ENCODE measurements at regions not wholly inside any gene's neighbourhood (a gene's known extent, or its start where the extent isn't known, plus 50 kb on each side); places are given as distances from the start of the nearest gene placed in this dataset.

GRCh38 chr6:115728171-115728570 is 332.5 kb downstream of the FRK start:
- no peak for DNase-seq (ENCODE audit: low read depth in 4 of 4, low spot score in 3 of 4)

- DNase-seq (ENCODE audit: low read depth in 4 of 4, low spot score in 3 of 4) = no peak
Observed at GRCh38 chr6:115721564-115721963, 339.1 kb downstream of the FRK start.

- no peak for DNase-seq (ENCODE audit: low read depth in 4 of 4, low spot score in 3 of 4)
Observed at GRCh38 chr6:115720900-115721299, 339.8 kb downstream of the FRK start.

GRCh38 chr6:115717472-115717871 is 343.2 kb downstream of the FRK start:
- no peak for DNase-seq (ENCODE audit: low read depth in 4 of 4, low spot score in 3 of 4)

- DNase-seq (ENCODE audit: low read depth in 4 of 4, low spot score in 3 of 4) = no peak
Observed at GRCh38 chr6:115717062-115717461, 343.6 kb downstream of the FRK start.

- no peak for DNase-seq (ENCODE audit: low read depth in 4 of 4, low spot score in 3 of 4)
Observed at GRCh38 chr6:115712291-115712961, 348.3 kb downstream of the FRK start.

GRCh38 chr6:115708850-115709249 is 351.8 kb downstream of the FRK start:
- no peak for DNase-seq (ENCODE audit: low read depth in 4 of 4, low spot score in 3 of 4)

- DNase-seq (ENCODE audit: low read depth in 4 of 4, low spot score in 3 of 4) = no peak
Observed at GRCh38 chr6:115706981-115707380, 353.7 kb downstream of the FRK start.

- DNase-seq (ENCODE audit: low read depth in 4 of 4, low spot score in 3 of 4) = no peak
Observed at GRCh38 chr6:115706324-115706723, 354.4 kb downstream of the FRK start.

GRCh38 chr6:115704028-115704427 is 356.7 kb downstream of the FRK start:
- no peak for DNase-seq (ENCODE audit: low read depth in 4 of 4, low spot score in 3 of 4)

- DNase-seq (ENCODE audit: low read depth in 4 of 4, low spot score in 3 of 4) = no peak
Observed at GRCh38 chr6:115691433-115691832, 369.3 kb downstream of the FRK start.

- no peak for DNase-seq (ENCODE audit: low read depth in 4 of 4, low spot score in 3 of 4)
Observed at GRCh38 chr6:115690854-115691253, 369.8 kb downstream of the FRK start.

- no peak for DNase-seq (ENCODE audit: low read depth in 4 of 4, low spot score in 3 of 4)
Observed at GRCh38 chr6:115681978-115682775, 378.5 kb downstream of the FRK start.

- DNase-seq (ENCODE audit: low read depth in 4 of 4, low spot score in 3 of 4) = no peak
Observed at GRCh38 chr6:115680621-115681020, 380.1 kb downstream of the FRK start.

- no peak for DNase-seq (ENCODE audit: low read depth in 4 of 4, low spot score in 3 of 4)
Observed at GRCh38 chr6:115677198-115677597, 383.5 kb downstream of the FRK start.

GRCh38 chr6:115675443-115675842 is 385.2 kb downstream of the FRK start:
- no peak for DNase-seq (ENCODE audit: low read depth in 4 of 4, low spot score in 3 of 4)

- no peak for DNase-seq (ENCODE audit: low read depth in 4 of 4, low spot score in 3 of 4)
Observed at GRCh38 chr6:115668781-115669180, 391.9 kb downstream of the FRK start.

- DNase-seq (ENCODE audit: low read depth in 4 of 4, low spot score in 3 of 4) = no peak
Observed at GRCh38 chr6:115668211-115668610, 392.5 kb downstream of the FRK start.

- no peak for DNase-seq (ENCODE audit: low read depth in 4 of 4, low spot score in 3 of 4)
Observed at GRCh38 chr6:115667478-115668026, 393.1 kb downstream of the FRK start.

- no peak for DNase-seq (ENCODE audit: low read depth in 4 of 4, low spot score in 3 of 4)
Observed at GRCh38 chr6:115666997-115667396, 393.7 kb downstream of the FRK start.

GRCh38 chr6:115665310-115665709 is 395.4 kb downstream of the FRK start:
- no peak for DNase-seq (ENCODE audit: low read depth in 4 of 4, low spot score in 3 of 4)

- DNase-seq (ENCODE audit: low read depth in 4 of 4, low spot score in 3 of 4) = no peak
Observed at GRCh38 chr6:115663681-115664080, 397.0 kb downstream of the FRK start.

Data from left renal pelvis (tissue), 4 donors.